ENCODE measurements at regions not wholly inside any gene's neighbourhood (a gene's known extent, or its start where the extent isn't known, plus 50 kb on each side); places are given as distances from the start of the nearest gene placed in this dataset.

- Histone ChIP-seq H3K9me3 (ENCODE audit: low read depth) (no peaks in the 10 kb centered on the region), H3K27ac (no peak overlapping the region), H3K36me3 (no peaks in the 10 kb centered on the region), H3K27me3 (no peaks in the 10 kb centered on the region), H3K4me3 (no peak overlapping the region), H3K4me1 (ENCODE audit: low read depth) (peaks cover 11% of the 10 kb centered on the region)
- no peak for DNase-seq (ENCODE audit: low read depth in 1 of 2, low spot score in 1 of 2)
- no peak for TF ChIP-seq CTCF (IDR thresholded peaks at IDR 0.05; ENCODE audit: low read depth, low read length)
Measured at GRCh38 chr6:170228946-170229310, 62.0 kb downstream of the DLL1 start.

GRCh38 chr6:170227996-170228945 lies 62.6 kb downstream of the DLL1 start:
- no peak for TF ChIP-seq CTCF (IDR thresholded peaks at IDR 0.05; ENCODE audit: low read depth, low read length)
- Histone ChIP-seq H3K27ac (no peak overlapping the region), H3K36me3 (no peaks in the 10 kb centered on the region), H3K4me1 (ENCODE audit: low read depth) (peaks cover 14% of the 10 kb centered on the region), H3K27me3 (no peaks in the 10 kb centered on the region), H3K4me3 (no peak overlapping the region), H3K9me3 (ENCODE audit: low read depth) (no peaks in the 10 kb centered on the region)
- no peak for DNase-seq (ENCODE audit: low read depth in 1 of 2, low spot score in 1 of 2)

GRCh38 chr6:170227521-170227983 lies 63.3 kb downstream of the DLL1 start:
- TF ChIP-seq CTCF (IDR thresholded peaks at IDR 0.05; ENCODE audit: low read depth, low read length): no peak
- DNase-seq (ENCODE audit: low read depth in 1 of 2, low spot score in 1 of 2): no peak
- H3K4me1 ChIP-seq (ENCODE audit: low read depth): peaks cover 14% of the 10 kb centered on the region
- no peaks in the 10 kb centered on the region for H3K36me3 ChIP-seq
- H3K4me3 ChIP-seq: no peak overlapping the region
- no peaks in the 10 kb centered on the region for H3K9me3 ChIP-seq (ENCODE audit: low read depth)
- H3K27me3 ChIP-seq: no peaks in the 10 kb centered on the region
- H3K27ac ChIP-seq: no peak overlapping the region

- peaks cover 14% of the 10 kb centered on the region for H3K4me1 ChIP-seq (ENCODE audit: low read depth)
Measured at GRCh38 chr6:170226647-170227046, 64.2 kb downstream of the DLL1 start.

GRCh38 chr6:170225852-170226417 lies 64.9 kb downstream of the DLL1 start:
- no peaks in the 10 kb centered on the region for H3K36me3 ChIP-seq
- H3K4me1 ChIP-seq (ENCODE audit: low read depth): peaks cover 14% of the 10 kb centered on the region
- TF ChIP-seq CTCF (IDR thresholded peaks at IDR 0.05; ENCODE audit: low read depth, low read length): no peak
- H3K4me3 ChIP-seq: no peak overlapping the region
- no peak for DNase-seq (ENCODE audit: low read depth in 1 of 2, low spot score in 1 of 2)
- no peaks in the 10 kb centered on the region for H3K9me3 ChIP-seq (ENCODE audit: low read depth)
- H3K27ac ChIP-seq: no peak overlapping the region
- no peaks in the 10 kb centered on the region for H3K27me3 ChIP-seq

More at GRCh38 chr6:170226647-170227046, 64.2 kb downstream of the DLL1 start:
- TF ChIP-seq CTCF (IDR thresholded peaks at IDR 0.05; ENCODE audit: low read depth, low read length): no peak
- Histone ChIP-seq H3K27me3 (no peaks in the 10 kb centered on the region), H3K36me3 (no peaks in the 10 kb centered on the region), H3K27ac (no peak overlapping the region), H3K4me3 (no peak overlapping the region), H3K9me3 (ENCODE audit: low read depth) (no peaks in the 10 kb centered on the region)
- DNase-seq (ENCODE audit: low read depth in 1 of 2, low spot score in 1 of 2): no peak
